ENCODE measurements at regions not wholly inside any gene's neighbourhood (a gene's known extent, or its start where the extent isn't known, plus 50 kb on each side); places are given as distances from the start of the nearest gene placed in this dataset.

GRCh38 chr6:146928503-146928902 is 275.7 kb upstream of the STXBP5 start:
- ATAC-seq (no peak), DNase-seq (ENCODE audit: low read depth, low spot score) (no peak)
- intact Hi-C loops (cut with micrococcal nuclease; ENCODE audit: unreplicated experiment) = no loop called here
- Histone ChIP-seq H3K27me3 (ENCODE audit: control insufficient read depth, insufficient read depth, low read length) (no peaks in the 10 kb centered on the region), H3K36me3 (ENCODE audit: control insufficient read depth, insufficient read depth, low read length) (no peaks in the 10 kb centered on the region), H3K4me1 (ENCODE audit: control insufficient read depth, insufficient read depth, low read length) (no peaks in the 10 kb centered on the region), H3K27ac (ENCODE audit: low read length) (peak overlapping the region; percentile 7; the same call in 1 of the 2 replicates), H3K4me3 (ENCODE audit: low read depth in 2 of 2, low read length in 2 of 2) (no peak overlapping the region), H3K9me3 (ENCODE audit: control insufficient read depth, insufficient read depth, low read depth, low read length) (no peaks in the 10 kb centered on the region)
- BruUV-seq (replicated peaks) = no TSS peak
- CTCF ChIA-PET = no interaction called here
- in situ Hi-C loops (cut with HindIII; ENCODE audit: low pct_unique_long_range_greater_than_20kb, low sequenced_read_pairs) = no loop called here
- POLR2A ChIA-PET = no interaction called here
- TF ChIP-seq SIN3A (IDR thresholded peaks at IDR 0.05; ENCODE audit: borderline replicate concordance, insufficient read depth, low read depth, low read length) (no peak), TCF7L2 (IDR thresholded peaks at IDR 0.05; ENCODE audit: low read depth, low read length) (no peak), POLR2AphosphoS5 (IDR thresholded peaks at IDR 0.05; ENCODE audit: low read depth, low read length) (no peak), REST (IDR thresholded peaks at IDR 0.05; ENCODE audit: insufficient read depth in 1 of 2, low read depth in 2 of 2, low read length in 1 of 2) (no peak), CTCF (IDR thresholded peaks at IDR 0.05) (no peak)

- in situ Hi-C loops (cut with HindIII; ENCODE audit: low pct_unique_long_range_greater_than_20kb, low sequenced_read_pairs) (no loop called here), intact Hi-C loops (cut with micrococcal nuclease; ENCODE audit: unreplicated experiment) (no loop called here)
- TF ChIP-seq CTCF (IDR thresholded peaks at IDR 0.05) = peak; percentile 10; the same call in 1 of the 2 replicates
- no peak for TF ChIP-seq POLR2AphosphoS5 (IDR thresholded peaks at IDR 0.05; ENCODE audit: low read depth, low read length)
- Histone ChIP-seq H3K4me3 (ENCODE audit: low read depth in 2 of 2, low read length in 2 of 2) (no peak overlapping the region), H3K36me3 (ENCODE audit: control insufficient read depth, insufficient read depth, low read length) (no peaks in the 10 kb centered on the region), H3K27me3 (ENCODE audit: control insufficient read depth, insufficient read depth, low read length) (no peaks in the 10 kb centered on the region), H3K9me3 (ENCODE audit: control insufficient read depth, insufficient read depth, low read depth, low read length) (no peaks in the 10 kb centered on the region), H3K4me1 (ENCODE audit: control insufficient read depth, insufficient read depth, low read length) (no peaks in the 10 kb centered on the region), H3K27ac (ENCODE audit: low read length) (peak overlapping the region; percentile 46; the same call in 1 of the 2 replicates)
- CTCF ChIA-PET = no interaction called here
- no peak for ATAC-seq
- no TSS peak for BruUV-seq (replicated peaks)
- POLR2A ChIA-PET = no interaction called here
- no peak for DNase-seq (ENCODE audit: low read depth, low spot score)
Measured at GRCh38 chr6:146931214-146931613, 273.0 kb upstream of the STXBP5 start.

GRCh38 chr6:146937316-146937715 is 266.9 kb upstream of the STXBP5 start:
- CTCF ChIA-PET = no interaction called here
- TF ChIP-seq POLR2AphosphoS5 (IDR thresholded peaks at IDR 0.05; ENCODE audit: low read depth, low read length) (no peak), CTCF (IDR thresholded peaks at IDR 0.05) (no peak), SIN3A (IDR thresholded peaks at IDR 0.05; ENCODE audit: borderline replicate concordance, insufficient read depth, low read depth, low read length) (no peak), REST (IDR thresholded peaks at IDR 0.05; ENCODE audit: insufficient read depth in 1 of 2, low read depth in 2 of 2, low read length in 1 of 2) (no peak), TCF7L2 (IDR thresholded peaks at IDR 0.05; ENCODE audit: low read depth, low read length) (no peak)
- no TSS peak for BruUV-seq (replicated peaks)
- no peaks in the 10 kb centered on the region for H3K27me3 ChIP-seq (ENCODE audit: control insufficient read depth, insufficient read depth, low read length)
- H3K27ac ChIP-seq (ENCODE audit: low read length) = peak overlapping the region; percentile 26; the same call in 1 of the 2 replicates
- no peaks in the 10 kb centered on the region for H3K4me1 ChIP-seq (ENCODE audit: control insufficient read depth, insufficient read depth, low read length)
- ATAC-seq = no peak
- intact Hi-C loops (cut with micrococcal nuclease; ENCODE audit: unreplicated experiment) (no loop called here), in situ Hi-C loops (cut with HindIII; ENCODE audit: low pct_unique_long_range_greater_than_20kb, low sequenced_read_pairs) (no loop called here)
- no peak for DNase-seq (ENCODE audit: low read depth, low spot score)
- H3K9me3 ChIP-seq (ENCODE audit: control insufficient read depth, insufficient read depth, low read depth, low read length) = no peaks in the 10 kb centered on the region
- no peak overlapping the region for H3K4me3 ChIP-seq (ENCODE audit: low read depth in 2 of 2, low read length in 2 of 2)
- H3K36me3 ChIP-seq (ENCODE audit: control insufficient read depth, insufficient read depth, low read length) = no peaks in the 10 kb centered on the region
- POLR2A ChIA-PET = no interaction called here
